NB4 (cell line): ENCODE measurements at regions not wholly inside any gene's neighbourhood (a gene's known extent, or its start where the extent isn't known, plus 50 kb on each side); places are given as distances from the start of the nearest gene placed in this dataset.
A peak's percentile ranks its signal among the peaks of the same experiment; 100 is the strongest.

Experiments
- CTCF ChIP-seq: IDR thresholded peaks from one replicate; pipeline ENCODE4 v1.5.1; 2012; ENCODE audit warnings: low read depth, low read length
- POLR2A ChIP-seq: IDR thresholded peaks from 2 replicates; pipeline ENCODE4 v1.6.1; 2011; ENCODE audit warnings: mild to moderate bottlenecking; ENCODE audit not compliant: insufficient read length; ENCODE audit errors: extremely low read depth

- TF ChIP-seq CTCF (peak; percentile 54), POLR2A (no peak)
Measured at GRCh38 chr7:21261627-21262594, 166.0 kb upstream of the SP4 start.
